GM23338 (cell line): ENCODE measurements at regions not wholly inside any gene's neighbourhood (a gene's known extent, or its start where the extent isn't known, plus 50 kb on each side); places are given as distances from the start of the nearest gene placed in this dataset.

Experiments used
- ATAC-seq: fragments of 200-7000 bp; cut with Tn5 transposase; 3 replicates; pipeline ENCODE4 v1.9.1; 2020
- DNase-seq: peaks from one replicate; pipeline ENCODE4 v3.0.0-alpha.2; 2015; ENCODE audit warnings: low spot score
- H2AFZ ChIP-seq: fragments of 200-600 bp; sonication (generic); 2 replicates; pipeline ENCODE4 v1.8.0; 2016; ENCODE audit warnings: antibody characterized with exemption, mild to moderate bottlenecking, moderate library complexity
- H3F3A ChIP-seq: fragments of 200-600 bp; sonication (generic); replicated peaks from 2 replicates; pipeline ENCODE4 v1.8.0; 2017; ENCODE audit warnings: antibody characterized with exemption, mixed run types, low read depth
- H3K27ac ChIP-seq: fragments of 200-600 bp; sonication (generic); 2 replicates; pipeline ENCODE4 v1.6.1; 2016; ENCODE audit warnings: low read depth
- H3K27me3 ChIP-seq: fragments of 200-600 bp; sonication (generic); 2 replicates; pipeline ENCODE4 v1.8.0; 2016; ENCODE audit warnings: mild to moderate bottlenecking, mixed run types, moderate library complexity; ENCODE audit not compliant: insufficient read depth
- H3K36me3 ChIP-seq: fragments of 200-600 bp; sonication (generic); 2 replicates; pipeline ENCODE4 v1.8.0; 2016; ENCODE audit warnings: mild to moderate bottlenecking; ENCODE audit not compliant: insufficient read depth
- H3K4me1 ChIP-seq: fragments of 200-600 bp; sonication (generic); 2 replicates; pipeline ENCODE4 v1.8.0; 2016; ENCODE audit warnings: mild to moderate bottlenecking, moderate library complexity; ENCODE audit not compliant: insufficient read depth
- H3K4me2 ChIP-seq: fragments of 200-600 bp; sonication (generic); 2 replicates; pipeline ENCODE4 v1.7.1; 2017; ENCODE audit warnings: mixed run types
- H3K4me3 ChIP-seq: fragments of 200-600 bp; sonication (generic); 2 replicates; pipeline ENCODE4 v1.6.1; 2016; ENCODE audit warnings: mixed run types
- H3K79me2 ChIP-seq: fragments of 200-600 bp; sonication (generic); replicated peaks from 2 replicates; pipeline ENCODE4 v1.8.0; 2017; ENCODE audit warnings: mild to moderate bottlenecking; ENCODE audit not compliant: insufficient read depth
- H3K9me2 ChIP-seq: fragments of 200-600 bp; sonication (generic); 2 replicates; pipeline ENCODE4 v1.8.0; 2017; ENCODE audit not compliant: insufficient read depth
- H4K20me1 ChIP-seq: fragments of 200-600 bp; sonication (generic); replicated peaks from 2 replicates; pipeline ENCODE4 v1.8.0; 2017; ENCODE audit warnings: mild to moderate bottlenecking; ENCODE audit not compliant: insufficient read depth
- H3K27ac Mint-ChIP-seq: 2 replicates; pipeline ENCODE4 v1.8.0; 2020; ENCODE audit warnings: inconsistent platforms, mild to moderate bottlenecking, moderate library complexity, mixed read lengths
- H3K27me3 Mint-ChIP-seq: 3 replicates; pipeline ENCODE4 v1.8.0; 2022; ENCODE audit warnings: low read depth, mild to moderate bottlenecking, moderate library complexity, mixed read lengths, inconsistent platforms; ENCODE audit not compliant: insufficient read depth, poor library complexity
- H3K36me3 Mint-ChIP-seq: 3 replicates; pipeline ENCODE4 v1.8.0; 2021; ENCODE audit warnings: low read depth, mild to moderate bottlenecking, inconsistent platforms, moderate library complexity, mixed read lengths
- H3K4me1 Mint-ChIP-seq: 3 replicates; pipeline ENCODE4 v1.8.0; 2020; ENCODE audit warnings: mild to moderate bottlenecking, inconsistent platforms, mixed read lengths
- H3K4me3 Mint-ChIP-seq: 3 replicates; pipeline ENCODE4 v1.8.0; 2021; ENCODE audit warnings: moderate library complexity, mild to moderate bottlenecking, inconsistent platforms, mixed read lengths
- H3K9me3 Mint-ChIP-seq: 3 replicates; pipeline ENCODE4 v1.8.0; 2020; ENCODE audit warnings: moderate library complexity, mild to moderate bottlenecking, inconsistent platforms, mixed read lengths
- NANOG ChIP-seq: IDR thresholded peaks from 2 replicates; pipeline ENCODE4 v1.6.1; 2016; ENCODE audit warnings: antibody characterized with exemption, borderline replicate concordance
- TF ChIP-seq, protein P1 (sequence below), 2 experiments: fragments of 200-600 bp in 1 of 2; sonication (generic) in 1 of 2; conservative IDR thresholded peaks; 2 replicates each; pipeline versions ENCODE4 v1.5.1 to v1.6.1; 2016 to 2017; ENCODE audit warnings: antibody characterized with exemption in 2 of 2, low read depth in 2 of 2, mild to moderate bottlenecking in 2 of 2, moderate library complexity in 1 of 2
- TF ChIP-seq, protein P2 (sequence below): IDR thresholded peaks from one replicate; pipeline ENCODE4 v1.6.1; 2018; ENCODE audit warnings: antibody characterized with exemption; ENCODE audit not compliant: unreplicated experiment

DNA sequence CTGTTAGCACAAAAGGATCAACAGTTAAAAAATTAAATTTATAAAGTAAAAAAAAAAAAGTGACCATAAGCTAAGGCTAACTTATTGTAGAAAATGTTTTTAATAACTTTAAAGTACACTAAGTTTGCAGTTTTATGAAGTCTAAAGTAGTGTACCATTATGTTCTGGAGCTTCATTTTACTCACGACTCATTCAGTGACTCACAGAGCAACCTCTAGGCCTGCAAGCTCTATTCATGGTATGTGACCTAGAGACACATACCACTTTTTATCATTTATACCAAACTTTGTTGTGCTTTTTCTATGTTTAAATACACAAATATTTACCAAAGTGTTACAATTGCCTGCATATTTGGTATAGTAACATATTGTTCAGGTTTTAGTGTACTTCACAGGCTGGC is 1552.3 kb downstream of the OTOL1 start (continued):
- TF ChIP-seq, protein P1, sequence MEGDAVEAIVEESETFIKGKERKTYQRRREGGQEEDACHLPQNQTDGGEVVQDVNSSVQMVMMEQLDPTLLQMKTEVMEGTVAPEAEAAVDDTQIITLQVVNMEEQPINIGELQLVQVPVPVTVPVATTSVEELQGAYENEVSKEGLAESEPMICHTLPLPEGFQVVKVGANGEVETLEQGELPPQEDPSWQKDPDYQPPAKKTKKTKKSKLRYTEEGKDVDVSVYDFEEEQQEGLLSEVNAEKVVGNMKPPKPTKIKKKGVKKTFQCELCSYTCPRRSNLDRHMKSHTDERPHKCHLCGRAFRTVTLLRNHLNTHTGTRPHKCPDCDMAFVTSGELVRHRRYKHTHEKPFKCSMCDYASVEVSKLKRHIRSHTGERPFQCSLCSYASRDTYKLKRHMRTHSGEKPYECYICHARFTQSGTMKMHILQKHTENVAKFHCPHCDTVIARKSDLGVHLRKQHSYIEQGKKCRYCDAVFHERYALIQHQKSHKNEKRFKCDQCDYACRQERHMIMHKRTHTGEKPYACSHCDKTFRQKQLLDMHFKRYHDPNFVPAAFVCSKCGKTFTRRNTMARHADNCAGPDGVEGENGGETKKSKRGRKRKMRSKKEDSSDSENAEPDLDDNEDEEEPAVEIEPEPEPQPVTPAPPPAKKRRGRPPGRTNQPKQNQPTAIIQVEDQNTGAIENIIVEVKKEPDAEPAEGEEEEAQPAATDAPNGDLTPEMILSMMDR (conservative IDR thresholded peaks at IDR 0.05; ENCODE audit: low read depth in 2 of 2) = no peak
- no peak for TF ChIP-seq NANOG

DNA sequence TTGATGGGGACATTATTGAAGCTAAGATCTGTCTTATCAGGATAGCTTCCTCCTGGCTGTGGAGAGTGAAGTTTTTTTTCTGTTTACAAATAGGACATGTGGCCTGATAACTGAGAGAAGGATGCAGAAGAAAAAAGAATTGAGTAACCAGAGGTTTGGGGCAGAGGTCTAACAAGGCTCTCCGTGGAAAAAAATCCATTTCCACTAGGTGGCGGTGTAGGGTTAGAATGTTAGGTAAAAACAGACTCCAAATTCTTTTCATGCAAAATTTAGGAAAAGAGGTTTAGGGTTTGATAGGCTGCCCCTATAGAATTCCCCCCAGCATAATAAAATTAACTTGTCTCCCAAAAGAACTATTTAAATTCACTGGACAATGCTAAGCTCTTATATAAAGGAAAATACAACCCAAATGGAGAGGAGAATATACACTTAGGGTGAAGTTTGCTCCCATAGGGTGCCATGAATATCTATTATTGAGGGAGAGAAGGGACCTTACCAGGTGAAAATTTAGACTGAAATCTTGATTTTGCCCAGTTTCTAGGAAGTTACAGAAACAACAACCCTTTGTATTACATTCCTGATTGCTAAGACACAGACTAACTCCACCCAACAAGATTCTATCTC is 1560.4 kb downstream of the OTOL1 start:
- H3K9me3 Mint-ChIP-seq = peaks cover 28% of the 10 kb centered on the region; the same call in 2 of the 3 replicates
- H3K4me2 ChIP-seq = no peak overlapping the region
- peak; percentile 89 for DNase-seq
- ATAC-seq = no peak; the same call in 2 of the 3 replicates
- no peaks in the 10 kb centered on the region for H3K79me2 ChIP-seq
- H3K4me3 Mint-ChIP-seq = no peak overlapping the region
- no peaks in the 10 kb centered on the region for H3K36me3 ChIP-seq
- H4K20me1 ChIP-seq = no peaks in the 10 kb centered on the region
- no peak overlapping the region for H2AFZ ChIP-seq
- no peak overlapping the region for H3K27ac ChIP-seq
- H3K4me1 ChIP-seq = no peaks in the 10 kb centered on the region
- no peaks in the 10 kb centered on the region for H3K27me3 ChIP-seq
- H3K4me3 ChIP-seq = no peak overlapping the region
- TF ChIP-seq, protein P1 (conservative IDR thresholded peaks at IDR 0.05; ENCODE audit: low read depth in 2 of 2) = peak; percentile 71 to 77
- TF ChIP-seq, protein P2, sequence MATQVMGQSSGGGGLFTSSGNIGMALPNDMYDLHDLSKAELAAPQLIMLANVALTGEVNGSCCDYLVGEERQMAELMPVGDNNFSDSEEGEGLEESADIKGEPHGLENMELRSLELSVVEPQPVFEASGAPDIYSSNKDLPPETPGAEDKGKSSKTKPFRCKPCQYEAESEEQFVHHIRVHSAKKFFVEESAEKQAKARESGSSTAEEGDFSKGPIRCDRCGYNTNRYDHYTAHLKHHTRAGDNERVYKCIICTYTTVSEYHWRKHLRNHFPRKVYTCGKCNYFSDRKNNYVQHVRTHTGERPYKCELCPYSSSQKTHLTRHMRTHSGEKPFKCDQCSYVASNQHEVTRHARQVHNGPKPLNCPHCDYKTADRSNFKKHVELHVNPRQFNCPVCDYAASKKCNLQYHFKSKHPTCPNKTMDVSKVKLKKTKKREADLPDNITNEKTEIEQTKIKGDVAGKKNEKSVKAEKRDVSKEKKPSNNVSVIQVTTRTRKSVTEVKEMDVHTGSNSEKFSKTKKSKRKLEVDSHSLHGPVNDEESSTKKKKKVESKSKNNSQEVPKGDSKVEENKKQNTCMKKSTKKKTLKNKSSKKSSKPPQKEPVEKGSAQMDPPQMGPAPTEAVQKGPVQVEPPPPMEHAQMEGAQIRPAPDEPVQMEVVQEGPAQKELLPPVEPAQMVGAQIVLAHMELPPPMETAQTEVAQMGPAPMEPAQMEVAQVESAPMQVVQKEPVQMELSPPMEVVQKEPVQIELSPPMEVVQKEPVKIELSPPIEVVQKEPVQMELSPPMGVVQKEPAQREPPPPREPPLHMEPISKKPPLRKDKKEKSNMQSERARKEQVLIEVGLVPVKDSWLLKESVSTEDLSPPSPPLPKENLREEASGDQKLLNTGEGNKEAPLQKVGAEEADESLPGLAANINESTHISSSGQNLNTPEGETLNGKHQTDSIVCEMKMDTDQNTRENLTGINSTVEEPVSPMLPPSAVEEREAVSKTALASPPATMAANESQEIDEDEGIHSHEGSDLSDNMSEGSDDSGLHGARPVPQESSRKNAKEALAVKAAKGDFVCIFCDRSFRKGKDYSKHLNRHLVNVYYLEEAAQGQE = no peak
- no peak overlapping the region for H3K27ac Mint-ChIP-seq
- H3K4me1 Mint-ChIP-seq = no peaks in the 10 kb centered on the region
- H3K9me2 ChIP-seq = 0 out of 2 replicates have a peak, but pooled peaks cover 4% of the 10 kb centered on the region
- no peaks in the 10 kb centered on the region for H3F3A ChIP-seq
- no peaks in the 10 kb centered on the region for H3K27me3 Mint-ChIP-seq
- H3K36me3 Mint-ChIP-seq = peaks cover 9% of the 10 kb centered on the region; the same call in 2 of the 3 replicates
